A549 (cell line): ENCODE measurements at regions not wholly inside any gene's neighbourhood (a gene's known extent, or its start where the extent isn't known, plus 50 kb on each side); places are given as distances from the start of the nearest gene placed in this dataset.

ENCODE experiments used
- CHD2 ChIP-seq: fragments of 150-350 bp; IDR thresholded peaks from 2 replicates; pipeline ENCODE4 v1.6.1; 2014; ENCODE audit warnings: low read length; ENCODE audit not compliant: partially characterized antibody
- CHD4 ChIP-seq: fragments of 200-600 bp; sonication (generic); IDR thresholded peaks from 2 replicates; pipeline ENCODE4 v1.6.1; 2016; ENCODE audit warnings: antibody characterized with exemption, mild to moderate bottlenecking, borderline replicate concordance
- KDM1A ChIP-seq: fragments of 200-600 bp; sonication (generic); IDR thresholded peaks from 2 replicates; pipeline ENCODE4 v1.6.1; 2016; ENCODE audit warnings: low read depth, mild to moderate bottlenecking
- MAZ ChIP-seq: fragments of 150-350 bp; IDR thresholded peaks from 2 replicates; pipeline ENCODE4 v1.6.1; 2014; ENCODE audit warnings: antibody characterized with exemption, low read depth, low read length, borderline replicate concordance
- POLR2A ChIP-seq: IDR thresholded peaks from 2 replicates; pipeline ENCODE4 v1.6.1; 2012; ENCODE audit warnings: mild to moderate bottlenecking, low read length
- SMC3 ChIP-seq: fragments of >200 bp; sonication (Bioruptor Twin); formaldehyde crosslinking; IDR thresholded peaks from 3 replicates; pipeline ENCODE4 v1.6.1; 2018; ENCODE audit warnings: inconsistent platforms
- ZC3H11A ChIP-seq: fragments of 450-650 bp; IDR thresholded peaks from 2 replicates; pipeline ENCODE4 v1.6.1; 2014; ENCODE audit warnings: antibody characterized with exemption, mild to moderate bottlenecking
- TF ChIP-seq, protein P1 (sequence below): fragments of 150-350 bp; IDR thresholded peaks from 2 replicates; pipeline ENCODE4 v1.6.1; 2014; ENCODE audit warnings: low read depth, mild to moderate bottlenecking, low read length
- TF ChIP-seq, protein P2 (sequence below): fragments of >200 bp; sonication (Bioruptor Twin); formaldehyde crosslinking; IDR thresholded peaks from 3 replicates; pipeline ENCODE4 v1.5.1; 2016
- TF ChIP-seq, protein P3 (sequence below): fragments of 200-600 bp; sonication (generic); IDR thresholded peaks from 2 replicates; pipeline ENCODE4 v1.6.1; 2016; ENCODE audit warnings: antibody characterized with exemption, mild to moderate bottlenecking, moderate library complexity
- TF ChIP-seq, protein P4 (sequence below): IDR thresholded peaks from 2 replicates; pipeline ENCODE4 v1.6.1; 2012
- TF ChIP-seq, protein P5 (sequence below): fragments of 450-650 bp; IDR thresholded peaks from 2 replicates; pipeline ENCODE4 v1.6.1; 2014; ENCODE audit warnings: antibody characterized with exemption

DNA sequence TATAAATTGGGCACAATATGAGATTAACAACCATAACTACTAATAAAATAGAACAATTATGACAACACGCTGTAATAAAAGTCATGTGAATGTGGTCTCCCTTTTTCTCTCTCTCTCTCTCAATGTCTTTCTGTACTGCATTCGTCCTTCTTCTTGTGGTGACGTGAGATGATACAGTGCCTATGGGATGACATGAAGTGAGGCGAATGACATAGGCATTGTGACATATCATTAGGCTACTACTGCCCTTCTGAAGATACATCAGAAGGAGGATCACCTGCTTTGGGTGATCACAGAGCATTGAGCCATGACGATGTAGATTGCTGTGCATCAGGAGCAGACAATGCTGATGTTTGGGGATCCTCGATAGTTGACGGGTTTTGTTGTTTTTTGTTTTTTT is 171.6 kb downstream of the HERPUD2 start:
- TF ChIP-seq, protein P1, sequence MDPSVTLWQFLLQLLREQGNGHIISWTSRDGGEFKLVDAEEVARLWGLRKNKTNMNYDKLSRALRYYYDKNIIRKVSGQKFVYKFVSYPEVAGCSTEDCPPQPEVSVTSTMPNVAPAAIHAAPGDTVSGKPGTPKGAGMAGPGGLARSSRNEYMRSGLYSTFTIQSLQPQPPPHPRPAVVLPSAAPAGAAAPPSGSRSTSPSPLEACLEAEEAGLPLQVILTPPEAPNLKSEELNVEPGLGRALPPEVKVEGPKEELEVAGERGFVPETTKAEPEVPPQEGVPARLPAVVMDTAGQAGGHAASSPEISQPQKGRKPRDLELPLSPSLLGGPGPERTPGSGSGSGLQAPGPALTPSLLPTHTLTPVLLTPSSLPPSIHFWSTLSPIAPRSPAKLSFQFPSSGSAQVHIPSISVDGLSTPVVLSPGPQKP: no peak
- TF ChIP-seq, protein P2, sequence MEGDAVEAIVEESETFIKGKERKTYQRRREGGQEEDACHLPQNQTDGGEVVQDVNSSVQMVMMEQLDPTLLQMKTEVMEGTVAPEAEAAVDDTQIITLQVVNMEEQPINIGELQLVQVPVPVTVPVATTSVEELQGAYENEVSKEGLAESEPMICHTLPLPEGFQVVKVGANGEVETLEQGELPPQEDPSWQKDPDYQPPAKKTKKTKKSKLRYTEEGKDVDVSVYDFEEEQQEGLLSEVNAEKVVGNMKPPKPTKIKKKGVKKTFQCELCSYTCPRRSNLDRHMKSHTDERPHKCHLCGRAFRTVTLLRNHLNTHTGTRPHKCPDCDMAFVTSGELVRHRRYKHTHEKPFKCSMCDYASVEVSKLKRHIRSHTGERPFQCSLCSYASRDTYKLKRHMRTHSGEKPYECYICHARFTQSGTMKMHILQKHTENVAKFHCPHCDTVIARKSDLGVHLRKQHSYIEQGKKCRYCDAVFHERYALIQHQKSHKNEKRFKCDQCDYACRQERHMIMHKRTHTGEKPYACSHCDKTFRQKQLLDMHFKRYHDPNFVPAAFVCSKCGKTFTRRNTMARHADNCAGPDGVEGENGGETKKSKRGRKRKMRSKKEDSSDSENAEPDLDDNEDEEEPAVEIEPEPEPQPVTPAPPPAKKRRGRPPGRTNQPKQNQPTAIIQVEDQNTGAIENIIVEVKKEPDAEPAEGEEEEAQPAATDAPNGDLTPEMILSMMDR: no peak
- TF ChIP-seq CHD2: no peak
- TF ChIP-seq, protein P3, sequence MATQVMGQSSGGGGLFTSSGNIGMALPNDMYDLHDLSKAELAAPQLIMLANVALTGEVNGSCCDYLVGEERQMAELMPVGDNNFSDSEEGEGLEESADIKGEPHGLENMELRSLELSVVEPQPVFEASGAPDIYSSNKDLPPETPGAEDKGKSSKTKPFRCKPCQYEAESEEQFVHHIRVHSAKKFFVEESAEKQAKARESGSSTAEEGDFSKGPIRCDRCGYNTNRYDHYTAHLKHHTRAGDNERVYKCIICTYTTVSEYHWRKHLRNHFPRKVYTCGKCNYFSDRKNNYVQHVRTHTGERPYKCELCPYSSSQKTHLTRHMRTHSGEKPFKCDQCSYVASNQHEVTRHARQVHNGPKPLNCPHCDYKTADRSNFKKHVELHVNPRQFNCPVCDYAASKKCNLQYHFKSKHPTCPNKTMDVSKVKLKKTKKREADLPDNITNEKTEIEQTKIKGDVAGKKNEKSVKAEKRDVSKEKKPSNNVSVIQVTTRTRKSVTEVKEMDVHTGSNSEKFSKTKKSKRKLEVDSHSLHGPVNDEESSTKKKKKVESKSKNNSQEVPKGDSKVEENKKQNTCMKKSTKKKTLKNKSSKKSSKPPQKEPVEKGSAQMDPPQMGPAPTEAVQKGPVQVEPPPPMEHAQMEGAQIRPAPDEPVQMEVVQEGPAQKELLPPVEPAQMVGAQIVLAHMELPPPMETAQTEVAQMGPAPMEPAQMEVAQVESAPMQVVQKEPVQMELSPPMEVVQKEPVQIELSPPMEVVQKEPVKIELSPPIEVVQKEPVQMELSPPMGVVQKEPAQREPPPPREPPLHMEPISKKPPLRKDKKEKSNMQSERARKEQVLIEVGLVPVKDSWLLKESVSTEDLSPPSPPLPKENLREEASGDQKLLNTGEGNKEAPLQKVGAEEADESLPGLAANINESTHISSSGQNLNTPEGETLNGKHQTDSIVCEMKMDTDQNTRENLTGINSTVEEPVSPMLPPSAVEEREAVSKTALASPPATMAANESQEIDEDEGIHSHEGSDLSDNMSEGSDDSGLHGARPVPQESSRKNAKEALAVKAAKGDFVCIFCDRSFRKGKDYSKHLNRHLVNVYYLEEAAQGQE: no peak
- TF ChIP-seq SMC3: no peak
- no peak for TF ChIP-seq MAZ
- TF ChIP-seq, protein P4, sequence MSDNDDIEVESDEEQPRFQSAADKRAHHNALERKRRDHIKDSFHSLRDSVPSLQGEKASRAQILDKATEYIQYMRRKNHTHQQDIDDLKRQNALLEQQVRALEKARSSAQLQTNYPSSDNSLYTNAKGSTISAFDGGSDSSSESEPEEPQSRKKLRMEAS: no peak
- TF ChIP-seq POLR2A: no peak
- TF ChIP-seq, protein P5, sequence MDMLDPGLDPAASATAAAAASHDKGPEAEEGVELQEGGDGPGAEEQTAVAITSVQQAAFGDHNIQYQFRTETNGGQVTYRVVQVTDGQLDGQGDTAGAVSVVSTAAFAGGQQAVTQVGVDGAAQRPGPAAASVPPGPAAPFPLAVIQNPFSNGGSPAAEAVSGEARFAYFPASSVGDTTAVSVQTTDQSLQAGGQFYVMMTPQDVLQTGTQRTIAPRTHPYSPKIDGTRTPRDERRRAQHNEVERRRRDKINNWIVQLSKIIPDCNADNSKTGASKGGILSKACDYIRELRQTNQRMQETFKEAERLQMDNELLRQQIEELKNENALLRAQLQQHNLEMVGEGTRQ: no peak
- no peak for TF ChIP-seq CHD4
- TF ChIP-seq KDM1A: no peak
- no peak for TF ChIP-seq ZC3H11A
